ENCODE measurements at regions not wholly inside any gene's neighbourhood (a gene's known extent, or its start where the extent isn't known, plus 50 kb on each side); places are given as distances from the start of the nearest gene placed in this dataset.

- ATAC-seq (ENCODE audit: low read depth in 2 of 2) (no peak), DNase-seq (no peak)
- Mint-ChIP-seq H3K9me3 (peaks cover 0 to 4% (median 0%) of the 10 kb centered on the region in 7 donors), H3K27ac (no peak overlapping the region), H3K36me3 (peaks cover 3% of the 10 kb centered on the region), H3K4me1 (peaks cover 0 to 11% (median 5%) of the 10 kb centered on the region in 4 donors), H3K27me3 (no peaks in the 10 kb centered on the region), H3K4me3 (no peak overlapping the region)
- Histone ChIP-seq H3K36me3 (ENCODE audit: control insufficient read depth, insufficient read depth, low read length) (no peaks in the 10 kb centered on the region), H3K4me3 (ENCODE audit: low read depth, low read length) (no peak overlapping the region), H3K27me3 (ENCODE audit: control insufficient read depth, insufficient read depth, low read length) (no peaks in the 10 kb centered on the region), H3K9me3 (ENCODE audit: control insufficient read depth in 2 of 2, low read length in 2 of 2) (no peaks in the 10 kb centered on the region), H3K4me1 (ENCODE audit: control insufficient read depth, insufficient read depth, low read length, poor library complexity, severe bottlenecking) (no peaks in the 10 kb centered on the region), H3K27ac (ENCODE audit: insufficient read depth, low read length, poor library complexity, severe bottlenecking) (no peak overlapping the region)
These were observed 978.3 kb upstream of the B3GALT2 start for GRCh38 chr1:194164755-194165154.

- Histone ChIP-seq H3K9me3 (ENCODE audit: control insufficient read depth in 2 of 2, low read length in 2 of 2) (peaks cover 0 to 5% of the 10 kb centered on the region in 2 experiments), H3K27ac (ENCODE audit: insufficient read depth, low read length, poor library complexity, severe bottlenecking) (no peak overlapping the region), H3K4me1 (ENCODE audit: control insufficient read depth, insufficient read depth, low read length, poor library complexity, severe bottlenecking) (no peaks in the 10 kb centered on the region), H3K4me3 (ENCODE audit: low read depth, low read length) (no peak overlapping the region), H3K27me3 (ENCODE audit: control insufficient read depth, insufficient read depth, low read length) (no peaks in the 10 kb centered on the region), H3K36me3 (ENCODE audit: control insufficient read depth, insufficient read depth, low read length) (peaks cover 8% of the 10 kb centered on the region)
- Mint-ChIP-seq H3K27me3 (no peaks in the 10 kb centered on the region), H3K27ac (peak overlapping the region in 1 of 3 donors; percentile 8), H3K36me3 (peaks cover 9% of the 10 kb centered on the region), H3K9me3 (peaks cover 0 to 15% (median 2%) of the 10 kb centered on the region in 7 donors), H3K4me1 (peaks cover 0 to 10% (median 4%) of the 10 kb centered on the region in 4 donors), H3K4me3 (no peak overlapping the region)
- DNase-seq (no peak), ATAC-seq (ENCODE audit: low read depth in 2 of 2) (no peak)
These were observed 975.2 kb upstream of the B3GALT2 start for GRCh38 chr1:194161591-194161990.

- Histone ChIP-seq H3K36me3 (ENCODE audit: control insufficient read depth, insufficient read depth, low read length) (peaks cover 8% of the 10 kb centered on the region), H3K4me3 (ENCODE audit: low read depth, low read length) (no peak overlapping the region), H3K4me1 (ENCODE audit: control insufficient read depth, insufficient read depth, low read length, poor library complexity, severe bottlenecking) (no peaks in the 10 kb centered on the region), H3K9me3 (ENCODE audit: control insufficient read depth in 2 of 2, low read length in 2 of 2) (peaks cover 0 to 5% of the 10 kb centered on the region in 2 experiments), H3K27ac (ENCODE audit: insufficient read depth, low read length, poor library complexity, severe bottlenecking) (no peak overlapping the region), H3K27me3 (ENCODE audit: control insufficient read depth, insufficient read depth, low read length) (no peaks in the 10 kb centered on the region)
- H3K9me3 Mint-ChIP-seq: peaks cover 0 to 15% (median 2%) of the 10 kb centered on the region in 7 donors
- no peaks in the 10 kb centered on the region for H3K27me3 Mint-ChIP-seq
- H3K36me3 Mint-ChIP-seq: peaks cover 9% of the 10 kb centered on the region
- ATAC-seq (ENCODE audit: low read depth in 2 of 2) (no peak), DNase-seq (no peak)
- H3K27ac Mint-ChIP-seq: peak overlapping the region in 1 of 3 donors; percentile 67
- no peak overlapping the region for H3K4me3 Mint-ChIP-seq
- H3K4me1 Mint-ChIP-seq: peaks cover 0 to 10% (median 3%) of the 10 kb centered on the region in 4 donors
These were observed 973.5 kb upstream of the B3GALT2 start for GRCh38 chr1:194159941-194160340.

GRCh38 chr1:194155962-194156361 lies 969.5 kb upstream of the B3GALT2 start:
- peaks cover 6% of the 10 kb centered on the region for H3K4me1 ChIP-seq (ENCODE audit: control insufficient read depth, insufficient read depth, low read length, poor library complexity, severe bottlenecking)
- Mint-ChIP-seq H3K27ac (no peak overlapping the region), H3K9me3 (peaks cover 0 to 15% (median 2%) of the 10 kb centered on the region in 7 donors), H3K27me3 (no peaks in the 10 kb centered on the region), H3K4me3 (no peak overlapping the region), H3K36me3 (peaks cover 9% of the 10 kb centered on the region), H3K4me1 (peaks cover 5 to 15% (median 11%) of the 10 kb centered on the region in 4 donors)
- no peak for DNase-seq
- H3K9me3 ChIP-seq (ENCODE audit: control insufficient read depth in 2 of 2, low read length in 2 of 2): peaks cover 0 to 5% of the 10 kb centered on the region in 2 experiments
- no peaks in the 10 kb centered on the region for H3K27me3 ChIP-seq (ENCODE audit: control insufficient read depth, insufficient read depth, low read length)
- H3K36me3 ChIP-seq (ENCODE audit: control insufficient read depth, insufficient read depth, low read length): peaks cover 8% of the 10 kb centered on the region
- H3K27ac ChIP-seq (ENCODE audit: insufficient read depth, low read length, poor library complexity, severe bottlenecking): no peak overlapping the region
- ATAC-seq (ENCODE audit: low read depth in 2 of 2): no peak
- H3K4me3 ChIP-seq (ENCODE audit: low read depth, low read length): no peak overlapping the region

- H3K4me3 ChIP-seq (ENCODE audit: low read depth, low read length): peak overlapping the region; percentile 78
- Mint-ChIP-seq H3K4me1 (peaks cover 12 to 24% (median 16%) of the 10 kb centered on the region in 4 donors), H3K27me3 (no peaks in the 10 kb centered on the region), H3K36me3 (no peaks in the 10 kb centered on the region), H3K4me3 (peak overlapping the region; percentile 76 to 96 (median 80)), H3K27ac (peak overlapping the region; percentile 40 to 88 (median 53)), H3K9me3 (peaks cover 0 to 2% (median 0%) of the 10 kb centered on the region in 7 donors)
- H3K4me1 ChIP-seq (ENCODE audit: control insufficient read depth, insufficient read depth, low read length, poor library complexity, severe bottlenecking): peaks cover 9% of the 10 kb centered on the region
- no peaks in the 10 kb centered on the region for H3K27me3 ChIP-seq (ENCODE audit: control insufficient read depth, insufficient read depth, low read length)
- H3K36me3 ChIP-seq (ENCODE audit: control insufficient read depth, insufficient read depth, low read length): no peaks in the 10 kb centered on the region
- ATAC-seq (ENCODE audit: low read depth in 2 of 2): no peak
- peak in 2 of 3 donors; percentile 2 to 42 for DNase-seq
- no peaks in the 10 kb centered on the region for H3K9me3 ChIP-seq (ENCODE audit: control insufficient read depth in 2 of 2, low read length in 2 of 2)
- no peak overlapping the region for H3K27ac ChIP-seq (ENCODE audit: insufficient read depth, low read length, poor library complexity, severe bottlenecking)
These were observed 964.6 kb upstream of the B3GALT2 start for GRCh38 chr1:194151056-194151455.

- Mint-ChIP-seq H3K4me3 (peak overlapping the region in 2 of 4 donors; percentile 22 to 96), H3K27me3 (no peaks in the 10 kb centered on the region), H3K27ac (peak overlapping the region in 1 of 3 donors; percentile 74), H3K4me1 (peaks cover 12 to 24% (median 16%) of the 10 kb centered on the region in 4 donors), H3K9me3 (peaks cover 0 to 2% (median 0%) of the 10 kb centered on the region in 7 donors), H3K36me3 (no peaks in the 10 kb centered on the region)
- H3K9me3 ChIP-seq (ENCODE audit: control insufficient read depth in 2 of 2, low read length in 2 of 2): no peaks in the 10 kb centered on the region
- peak overlapping the region; percentile 78 for H3K4me3 ChIP-seq (ENCODE audit: low read depth, low read length)
- no peak overlapping the region for H3K27ac ChIP-seq (ENCODE audit: insufficient read depth, low read length, poor library complexity, severe bottlenecking)
- no peaks in the 10 kb centered on the region for H3K27me3 ChIP-seq (ENCODE audit: control insufficient read depth, insufficient read depth, low read length)
- DNase-seq (no peak), ATAC-seq (ENCODE audit: low read depth in 2 of 2) (no peak)
- H3K36me3 ChIP-seq (ENCODE audit: control insufficient read depth, insufficient read depth, low read length): no peaks in the 10 kb centered on the region
- peaks cover 9% of the 10 kb centered on the region for H3K4me1 ChIP-seq (ENCODE audit: control insufficient read depth, insufficient read depth, low read length, poor library complexity, severe bottlenecking)
These were observed 963.8 kb upstream of the B3GALT2 start for GRCh38 chr1:194150242-194150641.

- H3K27ac ChIP-seq (ENCODE audit: insufficient read depth, low read length, poor library complexity, severe bottlenecking): no peak overlapping the region
- H3K4me1 ChIP-seq (ENCODE audit: control insufficient read depth, insufficient read depth, low read length, poor library complexity, severe bottlenecking): no peaks in the 10 kb centered on the region
- peaks cover 0 to 2% (median 0%) of the 10 kb centered on the region in 7 donors for H3K9me3 Mint-ChIP-seq
- H3K36me3 Mint-ChIP-seq: no peaks in the 10 kb centered on the region
- H3K4me3 Mint-ChIP-seq: no peak overlapping the region
- H3K4me1 Mint-ChIP-seq: peaks cover 11 to 16% (median 13%) of the 10 kb centered on the region in 4 donors
- no peaks in the 10 kb centered on the region for H3K27me3 Mint-ChIP-seq
- no peak overlapping the region for H3K4me3 ChIP-seq (ENCODE audit: low read depth, low read length)
- H3K27me3 ChIP-seq (ENCODE audit: control insufficient read depth, insufficient read depth, low read length): no peaks in the 10 kb centered on the region
- ATAC-seq (ENCODE audit: low read depth in 2 of 2): no peak
- DNase-seq: no peak
- no peaks in the 10 kb centered on the region for H3K9me3 ChIP-seq (ENCODE audit: control insufficient read depth in 2 of 2, low read length in 2 of 2)
- no peaks in the 10 kb centered on the region for H3K36me3 ChIP-seq (ENCODE audit: control insufficient read depth, insufficient read depth, low read length)
- no peak overlapping the region for H3K27ac Mint-ChIP-seq
These were observed 946.7 kb upstream of the B3GALT2 start for GRCh38 chr1:194133152-194133551.

GRCh38 chr1:194118086-194118485 lies 931.7 kb upstream of the B3GALT2 start:
- Histone ChIP-seq H3K27me3 (ENCODE audit: control insufficient read depth, insufficient read depth, low read length) (no peaks in the 10 kb centered on the region), H3K4me3 (ENCODE audit: low read depth, low read length) (no peak overlapping the region), H3K27ac (ENCODE audit: insufficient read depth, low read length, poor library complexity, severe bottlenecking) (no peak overlapping the region), H3K36me3 (ENCODE audit: control insufficient read depth, insufficient read depth, low read length) (no peaks in the 10 kb centered on the region), H3K4me1 (ENCODE audit: control insufficient read depth, insufficient read depth, low read length, poor library complexity, severe bottlenecking) (no peaks in the 10 kb centered on the region), H3K9me3 (ENCODE audit: control insufficient read depth in 2 of 2, low read length in 2 of 2) (no peaks in the 10 kb centered on the region)
- Mint-ChIP-seq H3K27ac (no peak overlapping the region), H3K4me1 (no peaks in the 10 kb centered on the region), H3K9me3 (peaks cover 0 to 3% (median 0%) of the 10 kb centered on the region in 7 donors), H3K36me3 (no peaks in the 10 kb centered on the region), H3K27me3 (no peaks in the 10 kb centered on the region), H3K4me3 (no peak overlapping the region)
- no peak for ATAC-seq (ENCODE audit: low read depth in 2 of 2)
- DNase-seq: no peak

Measured in CD4-positive, CD25-positive, alpha-beta regulatory T cell (primary cell).